ENCODE measurements at regions not wholly inside any gene's neighbourhood (a gene's known extent, or its start where the extent isn't known, plus 50 kb on each side); places are given as distances from the start of the nearest gene placed in this dataset.

- in situ Hi-C loops (cut with MboI; ENCODE audit: low pct_ligation_motif_present in 1 of 4, low pct_unique_long_range_greater_than_20kb in 1 of 4, low sequenced_read_pairs in 3 of 4) (no loop called here), intact Hi-C loops (cut with DNase I; ENCODE audit: low total_unique reads) (no loop called here)
- Histone ChIP-seq H3K4me1 (no peaks in the 10 kb centered on the region), H3K27me3 (no peaks in the 10 kb centered on the region), H3K36me3 (no peaks in the 10 kb centered on the region), H3K9me3 (peaks cover 0 to 3% of the 10 kb centered on the region in 2 donors), H3K4me3 (no peak overlapping the region), H3K27ac (no peak overlapping the region)
- no peak for DNase-seq
- 93% methylated on average over 9 of the region's 9 CpGs; no CpG with 5 or more reads in 1 of the 2 donors for WGBS, 2 donors (ENCODE audit: low coverage in 1 of 2)
- TF ChIP-seq CTCF (IDR thresholded peaks at IDR 0.05) (no peak), EP300 (IDR thresholded peaks at IDR 0.05; ENCODE audit: low read depth) (no peak), POLR2A (IDR thresholded peaks at IDR 0.05) (no peak), POLR2AphosphoS5 (IDR thresholded peaks at IDR 0.05) (no peak)
These were observed 549.2 kb upstream of the SEMA3D start for GRCh38 chr7:85736085-85736484.

- Histone ChIP-seq H3K9me3 (peaks cover 0 to 3% of the 10 kb centered on the region in 2 donors), H3K4me3 (no peak overlapping the region), H3K27ac (no peak overlapping the region), H3K4me1 (no peaks in the 10 kb centered on the region), H3K27me3 (no peaks in the 10 kb centered on the region), H3K36me3 (no peaks in the 10 kb centered on the region)
- 43% methylated on average over 1 of the region's 1 CpG; no CpG with 5 or more reads in 1 of the 2 donors for WGBS, 2 donors (ENCODE audit: low coverage in 1 of 2)
- DNase-seq: no peak
- in situ Hi-C loops (cut with MboI; ENCODE audit: low pct_ligation_motif_present in 1 of 4, low pct_unique_long_range_greater_than_20kb in 1 of 4, low sequenced_read_pairs in 3 of 4): no loop called here
- no peak for TF ChIP-seq POLR2AphosphoS5 (IDR thresholded peaks at IDR 0.05)
- TF ChIP-seq EP300 (IDR thresholded peaks at IDR 0.05; ENCODE audit: low read depth): no peak
- no peak for TF ChIP-seq CTCF (IDR thresholded peaks at IDR 0.05)
- no peak for TF ChIP-seq POLR2A (IDR thresholded peaks at IDR 0.05)
- intact Hi-C loops (cut with DNase I; ENCODE audit: low total_unique reads): no loop called here
These were observed 548.0 kb upstream of the SEMA3D start for GRCh38 chr7:85734823-85735222.

- TF ChIP-seq POLR2A (IDR thresholded peaks at IDR 0.05): no peak
- no peak for TF ChIP-seq POLR2AphosphoS5 (IDR thresholded peaks at IDR 0.05)
- TF ChIP-seq CTCF (IDR thresholded peaks at IDR 0.05): no peak
- no peak for TF ChIP-seq EP300 (IDR thresholded peaks at IDR 0.05; ENCODE audit: low read depth)
These were observed 546.5 kb upstream of the SEMA3D start for GRCh38 chr7:85733169-85733915.

GRCh38 chr7:85730012-85730411 lies 543.2 kb upstream of the SEMA3D start:
- intact Hi-C loops (cut with DNase I; ENCODE audit: low total_unique reads): no loop called here
- H3K27ac ChIP-seq: no peak overlapping the region
- no peaks in the 10 kb centered on the region for H3K36me3 ChIP-seq
- H3K4me3 ChIP-seq: no peak overlapping the region
- H3K4me1 ChIP-seq: no peaks in the 10 kb centered on the region
- peak; percentile 22 for DNase-seq
- 26 to 27% methylated on average over 2 of the region's 2 CpGs for WGBS, 2 donors (ENCODE audit: low coverage in 1 of 2)
- H3K27me3 ChIP-seq: no peaks in the 10 kb centered on the region
- in situ Hi-C loops (cut with MboI; ENCODE audit: low pct_ligation_motif_present in 1 of 4, low pct_unique_long_range_greater_than_20kb in 1 of 4, low sequenced_read_pairs in 3 of 4): no loop called here
- TF ChIP-seq POLR2A (IDR thresholded peaks at IDR 0.05): no peak
- TF ChIP-seq EP300 (IDR thresholded peaks at IDR 0.05; ENCODE audit: low read depth): no peak
- TF ChIP-seq CTCF (IDR thresholded peaks at IDR 0.05): no peak
- no peak for TF ChIP-seq POLR2AphosphoS5 (IDR thresholded peaks at IDR 0.05)
- H3K9me3 ChIP-seq: no peaks in the 10 kb centered on the region

More at GRCh38 chr7:85733169-85733915, 546.5 kb upstream of the SEMA3D start:
- in situ Hi-C loops (cut with MboI; ENCODE audit: low pct_ligation_motif_present in 1 of 4, low pct_unique_long_range_greater_than_20kb in 1 of 4, low sequenced_read_pairs in 3 of 4) (no loop called here), intact Hi-C loops (cut with DNase I; ENCODE audit: low total_unique reads) (no loop called here)
- H3K4me1 ChIP-seq: no peaks in the 10 kb centered on the region
- no peaks in the 10 kb centered on the region for H3K36me3 ChIP-seq
- H3K9me3 ChIP-seq: peaks cover 0 to 3% of the 10 kb centered on the region in 2 donors
- no peak overlapping the region for H3K4me3 ChIP-seq
- no peak for DNase-seq
- 61 to 68% methylated on average over 2 of the region's 2 CpGs for WGBS, 2 donors (ENCODE audit: low coverage in 1 of 2)
- no peak overlapping the region for H3K27ac ChIP-seq
- no peaks in the 10 kb centered on the region for H3K27me3 ChIP-seq
